Epithelial cell of esophagus (primary cell): ENCODE measurements at regions not wholly inside any gene's neighbourhood (a gene's known extent, or its start where the extent isn't known, plus 50 kb on each side); places are given as distances from the start of the nearest gene placed in this dataset.

Source experiments
- DNase-seq: peaks from one replicate; pipeline ENCODE4 v3.0.0; 2010; ENCODE audit warnings: low read depth
- H3K4me3 ChIP-seq: 2 replicates; pipeline ENCODE4 v1.5.1; 2011; ENCODE audit warnings: mild to moderate bottlenecking, low read length, control low read depth
- CTCF ChIP-seq: IDR thresholded peaks from 2 replicates; pipeline ENCODE4 v1.5.1; 2011; ENCODE audit warnings: low read depth, mild to moderate bottlenecking, low read length, control low read depth, inconsistent platforms; ENCODE audit not compliant: insufficient read depth; ENCODE audit errors: missing control alignments

DNA sequence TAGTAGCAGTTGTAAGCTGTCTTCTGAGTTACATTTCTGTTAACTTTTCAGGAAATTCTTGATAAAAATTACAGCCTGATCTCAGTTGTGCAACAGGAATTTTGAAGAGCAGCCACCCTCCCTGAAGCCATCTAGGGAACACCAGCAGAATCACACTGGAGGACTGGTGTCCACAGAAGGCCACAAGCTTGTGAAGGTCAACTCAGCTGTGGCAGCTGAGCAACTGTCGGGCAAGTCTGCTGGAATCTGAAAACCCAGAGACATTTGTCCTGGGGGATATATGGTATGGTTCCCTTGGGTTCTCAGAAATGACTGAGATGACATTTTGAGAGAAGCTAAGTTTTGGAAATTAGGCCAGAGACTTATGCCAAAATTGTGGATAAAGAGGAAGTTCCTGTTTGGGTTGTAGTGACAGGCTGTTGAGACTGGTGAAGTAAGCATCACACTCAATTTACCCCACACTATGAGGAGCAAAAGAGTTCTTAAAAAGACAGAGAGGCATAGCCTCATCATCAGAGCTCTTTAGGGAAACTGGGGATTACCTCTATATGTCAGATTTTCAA is 78.1 kb upstream of the TNIP3 start:
- TF ChIP-seq CTCF, result no peak
- H3K4me3 ChIP-seq, result no peak overlapping the region
- DNase-seq, result no peak

DNA sequence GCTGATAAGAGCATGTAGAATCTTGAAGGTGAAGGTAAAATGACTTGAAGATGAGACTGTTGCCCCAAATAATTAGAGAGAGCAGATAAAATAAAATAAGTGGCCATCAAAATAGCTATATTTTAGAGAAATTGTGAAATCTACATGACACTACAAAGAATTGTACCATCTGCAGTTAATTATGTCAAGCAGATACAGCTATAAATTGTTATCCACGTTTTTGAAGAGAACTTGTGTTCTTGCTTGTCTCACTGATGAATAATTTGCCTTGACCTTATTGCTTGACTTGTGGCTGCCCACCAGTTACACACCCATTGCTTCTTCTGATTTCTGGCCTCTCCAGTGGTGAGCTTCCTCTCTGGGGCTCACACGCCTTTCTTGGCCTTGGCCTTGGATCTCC is 75.8 kb upstream of the TNIP3 start:
- no peak for TF ChIP-seq CTCF
- no peak for DNase-seq
- no peak overlapping the region for H3K4me3 ChIP-seq

DNA sequence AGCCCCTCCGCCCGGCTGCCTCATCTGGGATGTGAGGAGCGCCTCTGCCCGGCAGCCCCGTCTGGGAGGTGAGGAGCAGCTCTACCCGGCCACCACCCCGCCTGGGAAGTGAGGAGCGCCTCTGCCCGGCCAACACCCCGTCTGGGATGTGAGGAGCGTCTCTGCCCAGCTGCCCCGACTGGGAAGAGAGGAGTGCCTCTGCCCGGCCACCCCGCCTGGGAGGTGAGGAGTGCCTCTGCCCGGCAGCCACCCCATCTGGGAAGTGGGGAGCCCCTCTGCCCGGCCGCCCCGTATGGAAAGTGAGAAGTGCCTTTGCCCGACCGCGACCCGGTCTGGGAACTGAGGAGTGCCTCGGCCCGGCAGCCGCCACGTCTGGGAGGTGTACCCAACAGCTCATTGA is 74.3 kb upstream of the TNIP3 start:
- no peak for TF ChIP-seq CTCF

GRCh38 chr4:121237069-121237399 is 72.9 kb upstream of the TNIP3 start:
- no peak overlapping the region for H3K4me3 ChIP-seq
- no peak for DNase-seq
- no peak for TF ChIP-seq CTCF

More for the DNA sequence above, 74.3 kb upstream of the TNIP3 start:
- no peak for DNase-seq
- H3K4me3 ChIP-seq, result no peak overlapping the region

- DNase-seq, result no peak
- no peak overlapping the region for H3K4me3 ChIP-seq
- no peak for TF ChIP-seq CTCF
These were observed 72.4 kb upstream of the TNIP3 start for GRCh38 chr4:121236353-121237068.

GRCh38 chr4:121233982-121234381 is 69.9 kb upstream of the TNIP3 start:
- H3K4me3 ChIP-seq, result no peak overlapping the region
- TF ChIP-seq CTCF, result no peak
- no peak for DNase-seq

DNA sequence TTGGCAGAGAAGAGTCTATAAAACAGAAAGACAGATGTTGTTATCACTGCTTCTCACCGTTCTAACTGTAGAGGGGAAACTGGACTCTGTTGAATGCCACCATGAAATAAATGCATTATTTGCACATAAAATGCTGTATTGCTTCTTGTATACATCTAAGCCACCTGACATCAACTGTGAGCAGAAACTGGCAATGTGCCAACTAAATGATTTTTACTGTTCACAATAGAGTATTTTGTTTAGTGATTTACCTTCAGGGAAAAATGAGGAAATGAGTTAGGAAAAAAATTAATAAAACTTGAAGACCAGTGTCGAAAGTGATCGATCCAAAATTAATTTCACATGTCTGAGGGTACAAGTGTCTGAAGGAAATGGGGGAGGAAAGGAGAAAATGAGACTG is 65.9 kb upstream of the TNIP3 start:
- no peak overlapping the region for H3K4me3 ChIP-seq
- no peak for TF ChIP-seq CTCF
- no peak for DNase-seq
